Heart left ventricle (tissue), 13 donors: ENCODE measurements at regions not wholly inside any gene's neighbourhood (a gene's known extent, or its start where the extent isn't known, plus 50 kb on each side); places are given as distances from the start of the nearest gene placed in this dataset.

Experiments used
- POLR2A ChIP-seq, 2 donors: fragments of 450-650 bp; IDR thresholded peaks; one replicate each; pipeline ENCODE4 v1.6.1; 2017; ENCODE audit warnings: antibody characterized with exemption in 2 of 2, mild to moderate bottlenecking in 2 of 2, moderate library complexity in 2 of 2
- TF ChIP-seq, protein P1 (sequence below), 12 donors: fragments of 200-600 bp; sonication (generic) in 4 of 12; IDR thresholded peaks; one replicate each; pipeline versions ENCODE4 v1.5.0 to v1.8.0; 2018 to 2022; ENCODE audit warnings: antibody characterized with exemption in 12 of 12, mild to moderate bottlenecking in 5 of 12
- donor health status: ischemic (EF 13 %, LVEDD 7.1; RV severe dilation, severe dysfunction).
- donor health status: DM: no; HTN: yes; CAD: no.
- donor health status: DM: no; HTN: no; CAD: no.
- donor health status: ischemic (EF 25% LVEDD 6.9; RV normal size, moderate dysfunction).
- donor health status: ischemic (EF 25% LVEDD 5.7; RV mildly dilated, moderate dysfunction).
- donor health status: ischemic (EF 35%, LVEDD 5.7; RV mildly dilated, moderate dysfunction).
- donor health status: nonischemic (EF 11% LVEDD 7.7; RV severe dilation, severe dysfunction).
- donor health status: DM: yes; HTN: yes; CAD: no.
- donor health status: PGD.
- donor health status: ischemic (EF 29% LVEDD 5.4; RV normal size, mild dysfunction).
- donor health status: nonischemic (EF 23%, LVEDD 6.1; RV moderate dilation, normal function).

GRCh38 chr16:59573528-59574271 is 839.6 kb upstream of the GOT2 start:
- TF ChIP-seq, protein P1, sequence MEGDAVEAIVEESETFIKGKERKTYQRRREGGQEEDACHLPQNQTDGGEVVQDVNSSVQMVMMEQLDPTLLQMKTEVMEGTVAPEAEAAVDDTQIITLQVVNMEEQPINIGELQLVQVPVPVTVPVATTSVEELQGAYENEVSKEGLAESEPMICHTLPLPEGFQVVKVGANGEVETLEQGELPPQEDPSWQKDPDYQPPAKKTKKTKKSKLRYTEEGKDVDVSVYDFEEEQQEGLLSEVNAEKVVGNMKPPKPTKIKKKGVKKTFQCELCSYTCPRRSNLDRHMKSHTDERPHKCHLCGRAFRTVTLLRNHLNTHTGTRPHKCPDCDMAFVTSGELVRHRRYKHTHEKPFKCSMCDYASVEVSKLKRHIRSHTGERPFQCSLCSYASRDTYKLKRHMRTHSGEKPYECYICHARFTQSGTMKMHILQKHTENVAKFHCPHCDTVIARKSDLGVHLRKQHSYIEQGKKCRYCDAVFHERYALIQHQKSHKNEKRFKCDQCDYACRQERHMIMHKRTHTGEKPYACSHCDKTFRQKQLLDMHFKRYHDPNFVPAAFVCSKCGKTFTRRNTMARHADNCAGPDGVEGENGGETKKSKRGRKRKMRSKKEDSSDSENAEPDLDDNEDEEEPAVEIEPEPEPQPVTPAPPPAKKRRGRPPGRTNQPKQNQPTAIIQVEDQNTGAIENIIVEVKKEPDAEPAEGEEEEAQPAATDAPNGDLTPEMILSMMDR (IDR thresholded peaks at IDR 0.05): no peak
- TF ChIP-seq POLR2A (IDR thresholded peaks at IDR 0.05): no peak
